ENCODE measurements at regions not wholly inside any gene's neighbourhood (a gene's known extent, or its start where the extent isn't known, plus 50 kb on each side); places are given as distances from the start of the nearest gene placed in this dataset.

DNA sequence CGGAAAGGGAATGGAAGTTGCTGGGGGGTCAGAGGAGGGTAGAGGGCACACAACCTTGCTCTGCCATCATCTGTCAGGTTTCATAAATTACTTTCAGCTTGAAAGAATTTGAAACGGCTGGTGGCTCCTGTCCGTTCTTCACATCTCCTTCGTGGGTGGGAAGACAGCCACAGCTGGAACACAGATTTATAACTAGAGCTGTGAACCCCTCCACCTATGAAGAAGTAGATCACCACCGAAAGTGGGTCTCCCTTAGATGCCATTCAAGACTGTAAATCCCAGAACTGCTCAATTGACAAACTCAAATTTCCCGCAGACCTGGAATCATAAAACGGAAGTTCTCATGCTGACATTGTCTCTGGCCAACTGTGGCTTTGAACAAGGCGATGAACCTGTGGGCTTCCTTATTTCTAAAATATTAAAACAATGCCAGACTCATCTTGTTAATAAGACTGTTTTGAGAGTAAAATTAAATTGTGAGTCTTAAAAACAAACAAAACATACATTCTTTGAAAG, 65.3 kb downstream of the BTBD3 start:
- TF ChIP-seq CTCF (IDR thresholded peaks at IDR 0.05; ENCODE audit: insufficient read depth, low read depth, low read length, missing control alignments) = no peak
- no peak for DNase-seq (ENCODE audit: low read depth)
- no peak overlapping the region for H3K4me3 ChIP-seq (ENCODE audit: low read depth, low read length)

DNA sequence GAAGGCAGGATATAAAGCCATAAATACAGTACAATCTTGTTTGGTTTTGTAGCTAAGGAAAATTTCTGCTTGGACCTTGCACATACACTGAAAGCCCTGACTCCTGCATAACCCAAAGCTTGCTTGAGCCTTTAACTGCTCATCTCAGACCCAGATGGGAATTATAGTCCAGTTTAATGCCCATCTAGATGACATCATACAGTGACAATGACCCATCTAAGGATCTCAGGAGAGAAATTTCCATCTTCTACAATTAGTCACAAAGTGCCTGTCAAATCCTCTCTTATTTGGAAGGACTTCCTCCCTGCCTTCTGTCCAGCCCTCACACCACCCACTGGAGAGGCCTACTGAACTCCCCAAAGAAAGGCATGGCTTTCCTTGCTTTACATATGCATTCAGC, 69.3 kb downstream of the BTBD3 start:
- TF ChIP-seq CTCF (IDR thresholded peaks at IDR 0.05; ENCODE audit: insufficient read depth, low read depth, low read length, missing control alignments) = no peak
- DNase-seq (ENCODE audit: low read depth) = no peak

GRCh38 chr20:11987526-11987925, 69.8 kb downstream of the BTBD3 start:
- DNase-seq (ENCODE audit: low read depth) = no peak
- no peak for TF ChIP-seq CTCF (IDR thresholded peaks at IDR 0.05; ENCODE audit: insufficient read depth, low read depth, low read length, missing control alignments)
- no peak overlapping the region for H3K4me3 ChIP-seq (ENCODE audit: low read depth, low read length)

More for the DNA sequence above, 69.3 kb downstream of the BTBD3 start:
- no peak overlapping the region for H3K4me3 ChIP-seq (ENCODE audit: low read depth, low read length)

- no peak for DNase-seq (ENCODE audit: low read depth)
- no peak for TF ChIP-seq CTCF (IDR thresholded peaks at IDR 0.05; ENCODE audit: insufficient read depth, low read depth, low read length, missing control alignments)
- no peak overlapping the region for H3K4me3 ChIP-seq (ENCODE audit: low read depth, low read length)
Observed at GRCh38 chr20:11989018-11989771, 71.5 kb downstream of the BTBD3 start.

GRCh38 chr20:11992426-11992825, 74.7 kb downstream of the BTBD3 start:
- no peak for TF ChIP-seq CTCF (IDR thresholded peaks at IDR 0.05; ENCODE audit: insufficient read depth, low read depth, low read length, missing control alignments)
- no peak for DNase-seq (ENCODE audit: low read depth)
- no peak overlapping the region for H3K4me3 ChIP-seq (ENCODE audit: low read depth, low read length)

DNA sequence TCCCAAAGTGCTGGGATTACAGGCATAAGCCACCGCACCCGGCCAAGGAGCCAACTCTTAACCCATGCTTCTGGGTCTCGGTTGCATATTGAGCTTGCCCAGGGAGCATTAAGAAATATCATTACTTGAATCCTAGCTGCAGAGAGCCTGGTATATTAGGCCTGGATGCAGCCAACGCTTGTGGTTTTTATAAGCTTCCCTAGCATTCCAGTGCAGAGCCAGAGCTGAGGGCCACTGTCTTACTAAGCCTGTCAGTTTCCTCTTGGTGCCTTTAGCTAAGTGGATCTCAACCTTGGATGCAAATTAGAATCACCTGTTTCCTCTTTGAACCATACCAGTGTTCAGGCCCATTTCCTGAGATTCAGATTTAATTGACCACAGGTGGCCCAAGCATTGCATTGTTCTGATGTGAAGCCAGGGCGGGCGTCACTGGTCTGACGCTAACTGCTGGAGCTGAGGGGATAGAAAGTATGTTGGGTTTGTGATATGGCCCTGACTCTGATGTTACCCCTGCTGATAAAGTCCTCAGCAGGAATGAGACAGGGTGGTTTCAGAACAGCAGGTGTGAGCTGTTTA, 76.3 kb downstream of the BTBD3 start:
- no peak for TF ChIP-seq CTCF (IDR thresholded peaks at IDR 0.05; ENCODE audit: insufficient read depth, low read depth, low read length, missing control alignments)
- DNase-seq (ENCODE audit: low read depth) = no peak
- H3K4me3 ChIP-seq (ENCODE audit: low read depth, low read length) = no peak overlapping the region
